Tibial nerve (tissue), 4 donors: ENCODE measurements at regions not wholly inside any gene's neighbourhood (a gene's known extent, or its start where the extent isn't known, plus 50 kb on each side); places are given as distances from the start of the nearest gene placed in this dataset.

Experiments
- DNase-seq, 2 donors: peaks; one replicate each; pipeline ENCODE4 v3.0.0-alpha.2; 2019; ENCODE audit warnings: low spot score in 2 of 2
- H3K27ac ChIP-seq, 4 donors: fragments of 200-600 bp; sonication (generic) in 3 of 4; one replicate each; pipeline ENCODE4 v1.5.1; 2017 to 2019; ENCODE audit warnings: mild to moderate bottlenecking in 1 of 4
- H3K27me3 ChIP-seq, 2 donors: fragments of 200-600 bp; sonication (generic) in 1 of 2; one replicate each; pipeline versions ENCODE4 v1.5.1 to v1.6.0; 2017 to 2019
- H3K36me3 ChIP-seq, 3 donors: fragments of 200-600 bp; sonication (generic); one replicate each; pipeline ENCODE4 v1.5.1; 2018 to 2019
- H3K4me1 ChIP-seq, 4 donors: fragments of 200-600 bp; sonication (generic) in 3 of 4; one replicate each; pipeline ENCODE4 v1.5.1; 2017 to 2019
- H3K4me3 ChIP-seq, 4 donors: fragments of 200-600 bp; sonication (generic) in 3 of 4; one replicate each; pipeline ENCODE4 v1.5.1; 2017 to 2019; ENCODE audit warnings: mild to moderate bottlenecking in 1 of 4, moderate library complexity in 1 of 4
- H3K9me3 ChIP-seq, 4 donors: fragments of 200-600 bp; sonication (generic) in 3 of 4; one replicate each; pipeline ENCODE4 v1.5.1; 2017 to 2019
- CTCF ChIP-seq, 5 experiments: fragments of 200-600 bp in 3 of 5; fragments of 450-650 bp in 2 of 5; sonication (generic) in 3 of 5; IDR thresholded peaks; one replicate each; pipeline ENCODE4 v1.5.1; 2016 to 2019; ENCODE audit warnings: antibody characterized with exemption in 5 of 5, mild to moderate bottlenecking in 3 of 5, moderate library complexity in 2 of 5
- EP300 ChIP-seq, 2 donors: sonication (generic); formaldehyde crosslinking; IDR thresholded peaks; one replicate each; pipeline ENCODE4 v1.6.1; 2017; ENCODE audit warnings: antibody characterized with exemption in 2 of 2, mild to moderate bottlenecking in 1 of 2
- POLR2A ChIP-seq, 2 donors: fragments of 450-650 bp; IDR thresholded peaks; one replicate each; pipeline ENCODE4 v1.6.1; 2017; ENCODE audit warnings: antibody characterized with exemption in 2 of 2, mild to moderate bottlenecking in 2 of 2, moderate library complexity in 2 of 2
- WGBS, 2 donors: methylation state at CpG; one replicate each; pipeline ENCODE4 v1.1.5; 2018; 5-methylcytosine and 5-hydroxymethylcytosine counted together

DNA sequence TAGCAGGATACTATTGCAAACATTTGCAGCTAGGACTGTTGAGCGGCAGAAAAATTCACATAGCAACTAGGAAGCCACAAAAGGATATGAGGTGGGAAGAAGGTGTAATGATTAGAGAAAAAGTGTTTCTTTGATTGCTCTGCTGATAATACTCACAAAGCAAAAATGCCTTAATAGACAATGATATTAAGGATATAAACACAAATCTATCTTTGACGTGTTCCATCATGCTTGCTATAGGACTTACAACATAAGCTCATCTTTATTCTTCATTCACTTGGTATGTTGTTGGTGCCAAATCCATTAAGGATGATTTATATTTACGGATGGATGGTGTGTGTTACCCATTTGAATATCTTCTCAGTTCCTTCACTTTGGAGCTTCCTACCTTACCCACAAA, 309.3 kb downstream of the GPR37 start:
- Histone ChIP-seq H3K36me3 (no peaks in the 10 kb centered on the region), H3K27me3 (no peaks in the 10 kb centered on the region), H3K9me3 (no peaks in the 10 kb centered on the region), H3K4me3 (no peak overlapping the region), H3K27ac (no peak overlapping the region), H3K4me1 (no peaks in the 10 kb centered on the region)
- TF ChIP-seq POLR2A (IDR thresholded peaks at IDR 0.05) (no peak), EP300 (IDR thresholded peaks at IDR 0.05) (no peak), CTCF (IDR thresholded peaks at IDR 0.05) (no peak)
- 90 to 93% methylated on average over 3 of the region's 3 CpGs for WGBS, 2 donors
- DNase-seq: no peak

DNA sequence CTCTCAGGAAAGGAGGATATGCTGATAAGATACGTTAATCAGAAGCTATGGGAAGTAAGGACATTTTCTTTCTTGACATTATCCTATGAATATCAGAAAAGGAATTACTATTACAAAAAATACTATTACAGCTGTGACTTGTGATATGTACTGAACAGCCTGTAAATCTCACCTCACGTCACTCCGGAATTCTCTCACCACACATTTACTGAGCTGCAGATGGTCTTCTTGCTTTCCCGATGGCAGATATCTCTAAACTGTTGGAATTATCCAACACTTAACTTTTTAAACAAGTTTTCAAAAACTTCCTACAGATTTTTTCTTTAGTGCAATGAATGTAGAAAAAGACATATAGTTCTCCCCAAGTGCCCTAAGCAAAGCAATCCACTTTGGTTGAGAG, 313.4 kb downstream of the GPR37 start:
- 65% methylated on average over 4 of the region's 4 CpGs for WGBS, 2 donors
- TF ChIP-seq EP300 (IDR thresholded peaks at IDR 0.05) (no peak), POLR2A (IDR thresholded peaks at IDR 0.05) (no peak), CTCF (IDR thresholded peaks at IDR 0.05) (no peak)

GRCh38 chr7:124449896-124450295, 315.7 kb downstream of the GPR37 start:
- no peaks in the 10 kb centered on the region for H3K36me3 ChIP-seq
- WGBS, 2 donors: 72 to 81% methylated on average over 1 of the region's 1 CpG
- H3K27ac ChIP-seq: no peak overlapping the region
- no peak for DNase-seq
- no peak for TF ChIP-seq CTCF (IDR thresholded peaks at IDR 0.05)
- TF ChIP-seq EP300 (IDR thresholded peaks at IDR 0.05): no peak
- TF ChIP-seq POLR2A (IDR thresholded peaks at IDR 0.05): no peak
- H3K9me3 ChIP-seq: no peaks in the 10 kb centered on the region
- no peak overlapping the region for H3K4me3 ChIP-seq
- H3K27me3 ChIP-seq: no peaks in the 10 kb centered on the region
- H3K4me1 ChIP-seq: no peaks in the 10 kb centered on the region

More for the DNA sequence above, 313.4 kb downstream of the GPR37 start:
- H3K4me3 ChIP-seq: no peak overlapping the region
- H3K27ac ChIP-seq: no peak overlapping the region
- no peaks in the 10 kb centered on the region for H3K9me3 ChIP-seq
- no peak for DNase-seq
- no peaks in the 10 kb centered on the region for H3K36me3 ChIP-seq
- H3K27me3 ChIP-seq: no peaks in the 10 kb centered on the region
- H3K4me1 ChIP-seq: no peaks in the 10 kb centered on the region

DNA sequence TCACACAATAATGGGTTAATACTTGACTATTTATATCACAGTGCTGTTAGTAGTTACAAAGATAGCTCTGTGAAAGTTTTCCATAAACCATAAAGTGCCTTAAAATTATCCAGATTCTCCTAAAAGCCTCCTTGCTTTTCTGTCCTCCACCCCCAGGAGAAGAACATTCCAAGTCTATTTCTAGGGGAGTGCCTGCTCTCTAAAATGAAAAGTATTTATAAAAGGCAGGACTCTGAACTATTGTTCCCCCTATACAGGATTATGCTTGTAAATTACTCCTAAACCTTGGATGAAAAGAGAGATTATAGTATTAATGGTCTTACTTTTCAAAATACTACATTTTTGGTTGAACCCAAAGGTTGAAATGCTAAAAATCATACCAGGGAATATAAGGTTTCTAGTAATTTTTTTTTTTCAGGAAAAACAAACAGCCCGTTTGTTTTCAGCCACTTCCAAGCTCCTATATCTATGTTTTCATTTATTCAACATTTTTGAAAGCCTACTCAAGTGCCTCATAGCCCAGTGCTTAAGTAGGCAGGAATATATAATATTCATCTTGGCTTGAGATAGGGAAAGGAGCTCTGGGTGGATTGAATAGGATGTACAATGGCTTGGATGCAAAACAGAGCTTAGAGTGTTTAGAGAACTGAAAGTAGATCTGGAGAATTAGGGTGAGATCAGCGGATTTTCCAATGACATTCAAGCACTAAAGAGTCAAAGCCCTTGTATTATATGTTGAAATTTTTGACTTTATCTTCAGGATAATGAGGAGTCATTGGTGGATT, 320.7 kb downstream of the GPR37 start:
- H3K9me3 ChIP-seq: no peaks in the 10 kb centered on the region
- H3K36me3 ChIP-seq: no peaks in the 10 kb centered on the region
- DNase-seq: no peak
- no peak for TF ChIP-seq EP300 (IDR thresholded peaks at IDR 0.05)
- TF ChIP-seq CTCF (IDR thresholded peaks at IDR 0.05): no peak
- no peak for TF ChIP-seq POLR2A (IDR thresholded peaks at IDR 0.05)
- H3K4me1 ChIP-seq: no peaks in the 10 kb centered on the region
- no peak overlapping the region for H3K4me3 ChIP-seq
- 34 to 36% methylated on average over 2 of the region's 2 CpGs for WGBS, 2 donors
- H3K27me3 ChIP-seq: no peaks in the 10 kb centered on the region
- H3K27ac ChIP-seq: no peak overlapping the region

- no peaks in the 10 kb centered on the region for H3K4me1 ChIP-seq
- H3K4me3 ChIP-seq: no peak overlapping the region
- no peak for DNase-seq
- TF ChIP-seq CTCF (IDR thresholded peaks at IDR 0.05) (no peak), EP300 (IDR thresholded peaks at IDR 0.05) (no peak), POLR2A (IDR thresholded peaks at IDR 0.05) (no peak)
- H3K27ac ChIP-seq: no peak overlapping the region
- H3K9me3 ChIP-seq: no peaks in the 10 kb centered on the region
- H3K36me3 ChIP-seq: no peaks in the 10 kb centered on the region
- no peaks in the 10 kb centered on the region for H3K27me3 ChIP-seq
Measured at GRCh38 chr7:124443762-124444161, 321.8 kb downstream of the GPR37 start.
